Ectodermal cell (in vitro differentiated cells): ENCODE measurements at regions not wholly inside any gene's neighbourhood (a gene's known extent, or its start where the extent isn't known, plus 50 kb on each side); places are given as distances from the start of the nearest gene placed in this dataset.

ENCODE experiments used
- H3K27ac ChIP-seq: 2 replicates; pipeline ENCODE4 v1.7.0; 2013; ENCODE audit warnings: mild to moderate bottlenecking, low read depth, low read length; ENCODE audit not compliant: insufficient read depth, poor library complexity, severe bottlenecking
- H3K27me3 ChIP-seq: 2 replicates; pipeline ENCODE4 v1.7.0; 2013; ENCODE audit warnings: mild to moderate bottlenecking, low read length; ENCODE audit not compliant: insufficient read depth, control insufficient read depth, poor library complexity, severe bottlenecking
- H3K36me3 ChIP-seq: one replicate; pipeline ENCODE4 v1.7.0; 2013; ENCODE audit warnings: low read length; ENCODE audit not compliant: control insufficient read depth, insufficient read depth
- H3K4me1 ChIP-seq: one replicate; pipeline ENCODE4 v1.7.0; 2013; ENCODE audit warnings: low read length; ENCODE audit not compliant: control insufficient read depth, insufficient read depth
- H3K4me3 ChIP-seq: 2 replicates; pipeline ENCODE4 v1.7.0; 2013; ENCODE audit warnings: low read depth, low read length, control low read depth; ENCODE audit not compliant: insufficient read depth
- H3K9me3 ChIP-seq: 2 replicates; pipeline ENCODE4 v1.7.0; 2013; ENCODE audit warnings: mild to moderate bottlenecking, low read length, moderate library complexity; ENCODE audit not compliant: control insufficient read depth
- whole genome bisulfite sequencing, 2 experiments: methylation state at CpG; one replicate each; pipeline ENCODE4 v1.1.7; 2013; ENCODE audit warnings: missing lambda C conversion rate in 2 of 2; 5-methylcytosine and 5-hydroxymethylcytosine counted together

DNA sequence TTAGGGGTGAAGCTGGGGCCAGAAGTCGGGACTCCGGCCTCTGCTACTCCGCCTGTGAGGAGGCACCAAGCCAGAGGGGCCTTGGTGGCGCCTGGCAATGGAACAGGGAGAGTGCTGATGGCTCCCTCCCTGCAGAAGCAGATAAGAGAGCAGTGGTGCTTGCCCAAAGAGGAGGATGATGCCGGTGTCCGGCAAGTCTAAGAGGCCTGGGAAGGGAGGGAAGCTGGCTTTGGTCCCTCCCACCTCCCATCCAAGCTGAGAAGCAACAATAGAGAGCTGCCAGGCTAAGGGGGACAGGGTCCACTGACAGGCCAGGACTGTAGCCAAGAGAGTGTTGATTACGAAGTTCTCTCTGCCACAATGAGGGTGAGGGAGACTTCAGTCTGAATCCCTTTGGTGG is 479.5 kb downstream of the TNS1 start:
- Histone ChIP-seq H3K4me3 (no peak overlapping the region), H3K27ac (no peak overlapping the region), H3K9me3 (no peaks in the 10 kb centered on the region), H3K27me3 (no peaks in the 10 kb centered on the region), H3K4me1 (no peaks in the 10 kb centered on the region), H3K36me3 (no peaks in the 10 kb centered on the region)
- WGBS, 2 experiments = 90 to 94% methylated on average over 7 of the region's 7 CpGs

GRCh38 chr2:217521820-217522219 is 481.0 kb downstream of the TNS1 start:
- no peak overlapping the region for H3K27ac ChIP-seq
- no peaks in the 10 kb centered on the region for H3K4me1 ChIP-seq
- H3K4me3 ChIP-seq = no peak overlapping the region
- no peaks in the 10 kb centered on the region for H3K9me3 ChIP-seq
- no peaks in the 10 kb centered on the region for H3K27me3 ChIP-seq
- no peaks in the 10 kb centered on the region for H3K36me3 ChIP-seq
- WGBS, 2 experiments = 83 to 84% methylated on average over 2 of the region's 2 CpGs

DNA sequence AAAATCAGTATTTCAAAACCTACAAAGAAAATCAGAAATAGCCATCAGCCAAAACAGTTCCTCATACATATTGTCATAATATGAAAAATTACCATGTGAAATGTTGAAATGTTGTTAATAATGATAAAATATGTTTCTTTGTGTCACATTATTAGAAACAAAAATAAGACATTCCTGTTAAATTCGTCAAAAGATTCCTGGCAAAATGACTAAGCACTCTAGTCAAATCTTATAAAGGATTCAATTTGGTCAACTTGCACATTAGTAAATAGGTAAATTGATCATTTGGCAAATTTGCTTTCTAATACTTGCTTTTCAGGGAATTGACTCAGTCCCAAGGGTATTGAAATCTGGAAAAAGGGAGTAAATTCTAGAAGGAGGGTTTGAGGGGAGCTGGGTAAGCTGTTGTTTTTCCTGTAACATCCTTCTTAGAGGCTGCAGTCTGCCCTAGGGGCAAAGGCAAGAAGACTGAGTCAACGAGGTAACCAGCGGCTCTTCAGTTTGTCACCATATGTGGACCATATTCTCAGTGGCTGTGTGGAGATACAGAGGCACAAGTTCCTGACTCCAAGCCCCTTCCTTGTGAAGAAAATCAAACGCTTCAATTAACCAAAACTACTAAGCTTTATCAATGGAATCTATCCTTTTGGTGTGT is 482.3 kb downstream of the TNS1 start:
- no peaks in the 10 kb centered on the region for H3K4me1 ChIP-seq
- H3K27ac ChIP-seq = no peak overlapping the region
- WGBS, 2 experiments = 93 to 97% methylated on average over 4 of the region's 4 CpGs
- H3K9me3 ChIP-seq = no peaks in the 10 kb centered on the region
- no peaks in the 10 kb centered on the region for H3K27me3 ChIP-seq
- H3K36me3 ChIP-seq = no peaks in the 10 kb centered on the region
- no peak overlapping the region for H3K4me3 ChIP-seq

DNA sequence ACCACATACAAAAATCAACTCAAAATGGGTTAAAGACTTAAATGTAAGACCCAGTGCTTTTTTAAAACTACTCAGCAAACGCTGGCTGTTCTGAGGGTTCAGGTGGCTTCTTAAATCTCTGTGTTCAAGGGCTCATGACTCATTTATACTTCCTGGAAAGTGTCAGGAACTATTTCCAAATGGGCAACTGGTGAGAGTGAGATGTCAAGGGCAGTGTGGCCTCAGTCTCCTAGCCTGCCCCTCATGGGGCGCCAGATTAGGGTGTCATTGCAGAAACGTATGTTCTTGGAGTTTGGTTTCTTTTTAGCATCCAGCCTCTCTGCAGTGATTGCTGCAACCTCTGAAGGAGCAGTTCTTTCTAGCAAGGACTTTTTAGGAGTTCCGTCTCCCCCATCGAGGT is 485.4 kb downstream of the TNS1 start:
- WGBS, 2 experiments = 91 to 93% methylated on average over 5 of the region's 5 CpGs
- Histone ChIP-seq H3K27ac (no peak overlapping the region), H3K9me3 (no peaks in the 10 kb centered on the region), H3K27me3 (no peaks in the 10 kb centered on the region), H3K4me1 (no peaks in the 10 kb centered on the region), H3K36me3 (no peaks in the 10 kb centered on the region), H3K4me3 (no peak overlapping the region)

- H3K27me3 ChIP-seq = no peaks in the 10 kb centered on the region
- no peaks in the 10 kb centered on the region for H3K9me3 ChIP-seq
- peaks cover 3% of the 10 kb centered on the region for H3K4me1 ChIP-seq
- H3K36me3 ChIP-seq = no peaks in the 10 kb centered on the region
- 94% methylated on average over 5 of the region's 5 CpGs for WGBS, 2 experiments
- no peak overlapping the region for H3K27ac ChIP-seq
- no peak overlapping the region for H3K4me3 ChIP-seq
Measured at GRCh38 chr2:217515615-217516309, 487.0 kb downstream of the TNS1 start.

GRCh38 chr2:217513258-217513657 is 489.5 kb downstream of the TNS1 start:
- no peaks in the 10 kb centered on the region for H3K27me3 ChIP-seq
- WGBS, 2 experiments = 79 to 80% methylated on average over 1 of the region's 1 CpG
- H3K4me1 ChIP-seq = peaks cover 7% of the 10 kb centered on the region
- no peaks in the 10 kb centered on the region for H3K36me3 ChIP-seq
- H3K4me3 ChIP-seq = no peak overlapping the region
- no peak overlapping the region for H3K27ac ChIP-seq
- H3K9me3 ChIP-seq = no peaks in the 10 kb centered on the region

- no peaks in the 10 kb centered on the region for H3K36me3 ChIP-seq
- WGBS, 2 experiments = 86 to 94% methylated on average over 4 of the region's 4 CpGs
- H3K4me3 ChIP-seq = no peak overlapping the region
- H3K4me1 ChIP-seq = peaks cover 7% of the 10 kb centered on the region
- H3K27ac ChIP-seq = no peak overlapping the region
- no peaks in the 10 kb centered on the region for H3K27me3 ChIP-seq
- H3K9me3 ChIP-seq = no peaks in the 10 kb centered on the region
Measured at GRCh38 chr2:217512728-217513127, 490.1 kb downstream of the TNS1 start.

DNA sequence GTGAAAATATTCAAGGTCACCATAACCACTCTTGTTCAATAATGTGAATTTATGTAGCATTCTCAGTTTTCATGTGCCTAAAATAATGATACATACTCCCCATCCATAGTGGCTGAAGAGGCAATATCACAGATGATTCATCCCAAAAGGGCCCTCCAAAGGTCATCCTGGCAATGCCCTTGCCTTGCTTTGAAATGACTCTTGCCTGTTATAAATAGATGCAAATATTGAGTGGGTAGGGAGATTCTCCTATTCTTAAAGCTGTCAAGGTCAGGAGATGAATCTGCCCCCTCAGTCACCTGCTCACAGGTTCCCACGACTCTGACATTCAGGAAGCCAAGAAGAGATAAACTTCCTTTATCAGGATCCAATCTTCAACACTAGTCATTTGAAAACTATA is 490.5 kb downstream of the TNS1 start:
- Histone ChIP-seq H3K9me3 (no peaks in the 10 kb centered on the region), H3K4me3 (no peak overlapping the region), H3K27me3 (no peaks in the 10 kb centered on the region), H3K4me1 (peaks cover 7% of the 10 kb centered on the region), H3K36me3 (no peaks in the 10 kb centered on the region), H3K27ac (no peak overlapping the region)
- WGBS, 2 experiments = 79 to 88% methylated on average over 1 of the region's 1 CpG

DNA sequence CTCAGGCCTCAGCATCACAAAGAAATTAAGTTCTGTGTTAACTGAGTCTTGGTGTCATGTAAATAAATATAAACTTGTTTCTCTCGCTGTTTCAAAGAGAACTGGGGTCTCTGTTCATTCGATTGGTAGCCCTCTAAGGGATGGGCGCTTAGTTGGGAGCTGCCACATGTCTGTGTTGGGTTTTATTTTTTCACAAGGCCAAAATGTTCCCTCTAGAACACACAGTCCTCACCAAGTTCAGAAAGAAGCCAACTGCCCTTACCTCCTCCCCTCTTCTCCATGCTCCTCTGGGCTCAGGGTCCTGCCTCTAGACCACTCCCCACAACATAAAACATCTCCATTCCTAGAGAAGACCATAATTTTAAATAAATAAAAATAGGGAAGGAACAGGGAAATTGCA is 490.9 kb downstream of the TNS1 start:
- H3K4me1 ChIP-seq = peaks cover 7% of the 10 kb centered on the region
- H3K4me3 ChIP-seq = no peak overlapping the region
- no peak overlapping the region for H3K27ac ChIP-seq
- H3K9me3 ChIP-seq = no peaks in the 10 kb centered on the region
- WGBS, 2 experiments = 90 to 100% methylated on average over 3 of the region's 3 CpGs
- no peaks in the 10 kb centered on the region for H3K27me3 ChIP-seq
- no peaks in the 10 kb centered on the region for H3K36me3 ChIP-seq

DNA sequence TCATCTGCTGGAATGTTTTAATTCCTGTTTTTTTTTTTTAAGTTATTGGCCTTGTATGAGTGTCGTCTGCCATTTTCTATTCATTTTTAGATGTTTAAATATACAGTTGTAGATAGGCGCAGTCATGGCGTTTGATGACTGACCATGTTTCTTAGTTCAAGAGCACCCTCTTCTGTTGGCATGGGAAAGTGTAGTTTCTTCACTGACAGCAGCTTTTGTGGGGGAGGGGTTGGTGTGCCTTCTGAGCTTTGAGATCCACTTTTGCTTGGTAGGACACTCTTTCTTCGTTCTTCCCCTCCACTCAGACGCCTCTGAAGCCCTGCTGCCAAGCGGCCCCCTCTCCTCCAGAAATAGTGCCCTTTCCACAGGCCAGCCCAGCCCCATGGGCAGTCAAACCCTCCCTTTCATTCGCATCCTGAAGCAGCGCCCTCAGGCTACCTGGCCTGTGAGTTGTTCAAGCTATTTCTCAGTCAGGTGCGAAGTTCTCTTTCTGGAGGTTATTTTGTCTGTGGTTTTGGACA is 492.0 kb downstream of the TNS1 start:
- no peaks in the 10 kb centered on the region for H3K27me3 ChIP-seq
- no peak overlapping the region for H3K4me3 ChIP-seq
- WGBS, 2 experiments = 32 to 33% methylated on average over 9 of the region's 9 CpGs
- H3K4me1 ChIP-seq = peaks cover 7% of the 10 kb centered on the region
- H3K9me3 ChIP-seq = no peaks in the 10 kb centered on the region
- no peaks in the 10 kb centered on the region for H3K36me3 ChIP-seq
- H3K27ac ChIP-seq = no peak overlapping the region
